Prostate gland (tissue), 2 donors: ENCODE measurements at regions not wholly inside any gene's neighbourhood (a gene's known extent, or its start where the extent isn't known, plus 50 kb on each side); places are given as distances from the start of the nearest gene placed in this dataset.

Experiments used
- CTCF ChIP-seq, 4 experiments: fragments of 200-600 bp in 2 of 4; fragments of 450-650 bp in 2 of 4; sonication (generic) in 2 of 4; IDR thresholded peaks; 1 replicate in 3 of 4; 2 replicates in 1 of 4; pipeline ENCODE4 v1.5.1; 2016 to 2019; ENCODE audit warnings: antibody characterized with exemption in 4 of 4, mild to moderate bottlenecking in 2 of 4, moderate library complexity in 2 of 4
- POLR2A ChIP-seq: fragments of 450-650 bp; IDR thresholded peaks from one replicate; pipeline ENCODE4 v1.6.1; 2016; ENCODE audit warnings: antibody characterized with exemption, mild to moderate bottlenecking

GRCh38 chr6:115717472-115717871 is 343.2 kb downstream of the FRK start:
- no peak for TF ChIP-seq CTCF (IDR thresholded peaks at IDR 0.05)
- no peak for TF ChIP-seq POLR2A
